ENCODE measurements at regions not wholly inside any gene's neighbourhood (a gene's known extent, or its start where the extent isn't known, plus 50 kb on each side); places are given as distances from the start of the nearest gene placed in this dataset.

- H3K9me2 ChIP-seq (ENCODE audit: low read depth, low read length) = no peaks in the 10 kb centered on the region
- no peak for TF ChIP-seq EZH2 (IDR thresholded peaks at IDR 0.05; ENCODE audit: borderline replicate concordance, low read length)
- no peak for TF ChIP-seq CTCF (IDR thresholded peaks at IDR 0.05; ENCODE audit: low read length)
- H3K27me3 ChIP-seq (ENCODE audit: insufficient read depth, low read length) = no peaks in the 10 kb centered on the region
- H3K36me3 ChIP-seq (ENCODE audit: insufficient read depth, low read length) = no peaks in the 10 kb centered on the region
- H4K20me1 ChIP-seq (ENCODE audit: insufficient read depth, low read length) = no peaks in the 10 kb centered on the region
- H3K79me2 ChIP-seq (ENCODE audit: insufficient read depth, low read length) = no peaks in the 10 kb centered on the region
- no peaks in the 10 kb centered on the region for H3F3A ChIP-seq (ENCODE audit: insufficient read depth, low read length)
- H3K4me2 ChIP-seq (ENCODE audit: low read length) = no peak overlapping the region
- no peaks in the 10 kb centered on the region for H3K9me3 ChIP-seq (ENCODE audit: low read length)
- no peak overlapping the region for H3K9ac ChIP-seq (ENCODE audit: low read length)
- no peak overlapping the region for H2AFZ ChIP-seq (ENCODE audit: low read length)
- no peak overlapping the region for H3K4me3 ChIP-seq (ENCODE audit: low read depth, low read length, poor library complexity, severe bottlenecking)
- H3K27ac ChIP-seq (ENCODE audit: low read depth, low read length, poor library complexity, severe bottlenecking) = no peak overlapping the region
- H3K4me1 ChIP-seq (ENCODE audit: insufficient read depth, low read length, severe bottlenecking) = no peaks in the 10 kb centered on the region
Measured at GRCh38 chr3:137524751-137525150, 239.4 kb upstream of the SOX14 start.

- Histone ChIP-seq H3K9ac (ENCODE audit: low read length) (no peak overlapping the region), H3F3A (ENCODE audit: insufficient read depth, low read length) (no peaks in the 10 kb centered on the region), H3K4me3 (ENCODE audit: low read depth, low read length, poor library complexity, severe bottlenecking) (no peak overlapping the region), H3K79me2 (ENCODE audit: insufficient read depth, low read length) (no peaks in the 10 kb centered on the region), H2AFZ (ENCODE audit: low read length) (no peak overlapping the region), H3K9me3 (ENCODE audit: low read length) (no peaks in the 10 kb centered on the region), H4K20me1 (ENCODE audit: insufficient read depth, low read length) (no peaks in the 10 kb centered on the region), H3K9me2 (ENCODE audit: low read depth, low read length) (no peaks in the 10 kb centered on the region), H3K27ac (ENCODE audit: low read depth, low read length, poor library complexity, severe bottlenecking) (no peak overlapping the region), H3K4me1 (ENCODE audit: insufficient read depth, low read length, severe bottlenecking) (no peaks in the 10 kb centered on the region), H3K36me3 (ENCODE audit: insufficient read depth, low read length) (no peaks in the 10 kb centered on the region), H3K27me3 (ENCODE audit: insufficient read depth, low read length) (no peaks in the 10 kb centered on the region), H3K4me2 (ENCODE audit: low read length) (no peak overlapping the region)
- no peak for TF ChIP-seq CTCF (IDR thresholded peaks at IDR 0.05; ENCODE audit: low read length)
- no peak for TF ChIP-seq EZH2 (IDR thresholded peaks at IDR 0.05; ENCODE audit: borderline replicate concordance, low read length)
Measured at GRCh38 chr3:137525471-137525870, 238.6 kb upstream of the SOX14 start.

- no peaks in the 10 kb centered on the region for H3K79me2 ChIP-seq (ENCODE audit: insufficient read depth, low read length)
- H3K4me2 ChIP-seq (ENCODE audit: low read length) = no peak overlapping the region
- H3K9me2 ChIP-seq (ENCODE audit: low read depth, low read length) = no peaks in the 10 kb centered on the region
- no peak overlapping the region for H3K9ac ChIP-seq (ENCODE audit: low read length)
- no peak overlapping the region for H3K4me3 ChIP-seq (ENCODE audit: low read depth, low read length, poor library complexity, severe bottlenecking)
- H4K20me1 ChIP-seq (ENCODE audit: insufficient read depth, low read length) = no peaks in the 10 kb centered on the region
- no peaks in the 10 kb centered on the region for H3K36me3 ChIP-seq (ENCODE audit: insufficient read depth, low read length)
- no peaks in the 10 kb centered on the region for H3K27me3 ChIP-seq (ENCODE audit: insufficient read depth, low read length)
- no peak overlapping the region for H2AFZ ChIP-seq (ENCODE audit: low read length)
- H3F3A ChIP-seq (ENCODE audit: insufficient read depth, low read length) = no peaks in the 10 kb centered on the region
- H3K4me1 ChIP-seq (ENCODE audit: insufficient read depth, low read length, severe bottlenecking) = no peaks in the 10 kb centered on the region
- no peak overlapping the region for H3K27ac ChIP-seq (ENCODE audit: low read depth, low read length, poor library complexity, severe bottlenecking)
- no peaks in the 10 kb centered on the region for H3K9me3 ChIP-seq (ENCODE audit: low read length)
- TF ChIP-seq EZH2 (IDR thresholded peaks at IDR 0.05; ENCODE audit: borderline replicate concordance, low read length) = no peak
- no peak for TF ChIP-seq CTCF (IDR thresholded peaks at IDR 0.05; ENCODE audit: low read length)
Measured at GRCh38 chr3:137542049-137542448, 222.1 kb upstream of the SOX14 start.

Measured in OCI-LY1 (cell line).